ENCODE measurements at regions not wholly inside any gene's neighbourhood (a gene's known extent, or its start where the extent isn't known, plus 50 kb on each side); places are given as distances from the start of the nearest gene placed in this dataset.

DNA sequence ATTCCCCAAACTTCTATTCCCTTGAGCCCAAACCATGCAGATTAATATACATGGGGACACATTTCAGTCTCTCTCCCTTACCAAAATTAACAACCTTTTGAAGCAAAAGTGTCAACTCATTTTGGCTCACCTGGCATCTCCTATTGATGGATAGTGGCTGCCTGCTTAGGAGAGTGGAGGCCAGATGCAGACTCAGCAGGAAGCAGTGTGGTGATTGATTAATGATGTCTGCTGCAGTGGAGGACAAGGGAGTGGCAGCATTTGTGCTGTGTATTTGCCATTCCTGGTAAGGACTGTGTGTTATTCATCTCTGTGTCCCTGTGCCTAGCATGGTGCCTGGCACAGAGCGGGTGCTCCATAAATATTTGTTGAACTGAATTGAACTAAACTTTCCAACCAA is 590.1 kb downstream of the RAB28 start:
- H3K36me3 Mint-ChIP-seq (ENCODE audit: insufficient read depth, unreplicated experiment), result no peaks in the 10 kb centered on the region
- H3K36me3 ChIP-seq (ENCODE audit: control insufficient read depth, insufficient read depth, low read length), result no peaks in the 10 kb centered on the region
- no peaks in the 10 kb centered on the region for H3K9me3 Mint-ChIP-seq (ENCODE audit: unreplicated experiment)
- no peak overlapping the region for H3K4me3 Mint-ChIP-seq (ENCODE audit: unreplicated experiment)
- intact Hi-C loops (cut with micrococcal nuclease; ENCODE audit: unreplicated experiment), result no loop called here
- H3K4me3 ChIP-seq (ENCODE audit: low read depth, low read length), result no peak overlapping the region
- H3K27me3 ChIP-seq (replicated peaks; ENCODE audit: control insufficient read depth, insufficient read depth, low read length), result no peaks in the 10 kb centered on the region
- TF ChIP-seq, protein P1, sequence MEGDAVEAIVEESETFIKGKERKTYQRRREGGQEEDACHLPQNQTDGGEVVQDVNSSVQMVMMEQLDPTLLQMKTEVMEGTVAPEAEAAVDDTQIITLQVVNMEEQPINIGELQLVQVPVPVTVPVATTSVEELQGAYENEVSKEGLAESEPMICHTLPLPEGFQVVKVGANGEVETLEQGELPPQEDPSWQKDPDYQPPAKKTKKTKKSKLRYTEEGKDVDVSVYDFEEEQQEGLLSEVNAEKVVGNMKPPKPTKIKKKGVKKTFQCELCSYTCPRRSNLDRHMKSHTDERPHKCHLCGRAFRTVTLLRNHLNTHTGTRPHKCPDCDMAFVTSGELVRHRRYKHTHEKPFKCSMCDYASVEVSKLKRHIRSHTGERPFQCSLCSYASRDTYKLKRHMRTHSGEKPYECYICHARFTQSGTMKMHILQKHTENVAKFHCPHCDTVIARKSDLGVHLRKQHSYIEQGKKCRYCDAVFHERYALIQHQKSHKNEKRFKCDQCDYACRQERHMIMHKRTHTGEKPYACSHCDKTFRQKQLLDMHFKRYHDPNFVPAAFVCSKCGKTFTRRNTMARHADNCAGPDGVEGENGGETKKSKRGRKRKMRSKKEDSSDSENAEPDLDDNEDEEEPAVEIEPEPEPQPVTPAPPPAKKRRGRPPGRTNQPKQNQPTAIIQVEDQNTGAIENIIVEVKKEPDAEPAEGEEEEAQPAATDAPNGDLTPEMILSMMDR (IDR thresholded peaks at IDR 0.05; ENCODE audit: insufficient read depth in 1 of 2, low read depth in 1 of 2, low read length in 1 of 2, severe bottlenecking in 1 of 2, unreplicated experiment in 1 of 2), result no peak
- POLR2A ChIA-PET, result no interaction called here
- no peaks in the 10 kb centered on the region for H3K27me3 Mint-ChIP-seq (ENCODE audit: insufficient read depth, unreplicated experiment)
- BruUV-seq (replicated peaks), result no TSS peak
- CTCF ChIA-PET, result no interaction called here
- no peak for DNase-seq
- H3K9me3 ChIP-seq, result no peaks in the 10 kb centered on the region
- no peaks in the 10 kb centered on the region for H3K4me1 ChIP-seq
- H3K27ac Mint-ChIP-seq (ENCODE audit: unreplicated experiment), result no peak overlapping the region
- H3K4me1 Mint-ChIP-seq (ENCODE audit: low read depth, unreplicated experiment), result no peaks in the 10 kb centered on the region

DNA sequence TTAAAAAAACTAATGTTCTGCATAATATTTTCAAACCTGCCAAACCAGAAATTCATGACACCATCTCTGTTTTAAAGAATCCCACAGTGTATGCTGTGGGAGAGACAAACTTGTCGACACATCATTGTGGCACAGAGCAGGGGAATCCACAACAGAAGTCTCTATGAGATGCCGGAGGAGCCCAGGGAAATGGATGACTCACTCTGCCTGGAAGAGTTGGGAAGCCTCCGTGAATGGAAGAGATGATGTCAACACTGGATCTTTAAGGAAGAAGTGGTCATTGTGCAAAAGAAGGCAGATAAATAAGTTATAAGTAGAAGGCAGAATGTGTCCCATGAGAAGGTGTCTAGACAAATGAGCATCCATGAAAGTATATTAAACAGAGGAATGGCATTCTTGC is 595.1 kb downstream of the RAB28 start:
- H3K4me1 ChIP-seq, result no peaks in the 10 kb centered on the region
- no peak for DNase-seq
- H3K4me1 Mint-ChIP-seq (ENCODE audit: low read depth, unreplicated experiment), result no peaks in the 10 kb centered on the region
- ChIA-PET POLR2A (no interaction called here), CTCF (no interaction called here)
- TF ChIP-seq, protein P1 (IDR thresholded peaks at IDR 0.05; ENCODE audit: insufficient read depth in 1 of 2, low read depth in 1 of 2, low read length in 1 of 2, severe bottlenecking in 1 of 2, unreplicated experiment in 1 of 2), result no peak
- H3K36me3 ChIP-seq (ENCODE audit: control insufficient read depth, insufficient read depth, low read length), result no peaks in the 10 kb centered on the region
- H3K9me3 Mint-ChIP-seq (ENCODE audit: unreplicated experiment), result no peaks in the 10 kb centered on the region
- no peak overlapping the region for H3K4me3 ChIP-seq (ENCODE audit: low read depth, low read length)
- H3K27me3 ChIP-seq (replicated peaks; ENCODE audit: control insufficient read depth, insufficient read depth, low read length), result no peaks in the 10 kb centered on the region
- H3K4me3 Mint-ChIP-seq (ENCODE audit: unreplicated experiment), result no peak overlapping the region
- H3K27me3 Mint-ChIP-seq (ENCODE audit: insufficient read depth, unreplicated experiment), result no peaks in the 10 kb centered on the region
- intact Hi-C loops (cut with micrococcal nuclease; ENCODE audit: unreplicated experiment), result no loop called here
- no peaks in the 10 kb centered on the region for H3K36me3 Mint-ChIP-seq (ENCODE audit: insufficient read depth, unreplicated experiment)
- BruUV-seq (replicated peaks), result no TSS peak
- H3K9me3 ChIP-seq, result no peaks in the 10 kb centered on the region
- no peak overlapping the region for H3K27ac Mint-ChIP-seq (ENCODE audit: unreplicated experiment)

DNA sequence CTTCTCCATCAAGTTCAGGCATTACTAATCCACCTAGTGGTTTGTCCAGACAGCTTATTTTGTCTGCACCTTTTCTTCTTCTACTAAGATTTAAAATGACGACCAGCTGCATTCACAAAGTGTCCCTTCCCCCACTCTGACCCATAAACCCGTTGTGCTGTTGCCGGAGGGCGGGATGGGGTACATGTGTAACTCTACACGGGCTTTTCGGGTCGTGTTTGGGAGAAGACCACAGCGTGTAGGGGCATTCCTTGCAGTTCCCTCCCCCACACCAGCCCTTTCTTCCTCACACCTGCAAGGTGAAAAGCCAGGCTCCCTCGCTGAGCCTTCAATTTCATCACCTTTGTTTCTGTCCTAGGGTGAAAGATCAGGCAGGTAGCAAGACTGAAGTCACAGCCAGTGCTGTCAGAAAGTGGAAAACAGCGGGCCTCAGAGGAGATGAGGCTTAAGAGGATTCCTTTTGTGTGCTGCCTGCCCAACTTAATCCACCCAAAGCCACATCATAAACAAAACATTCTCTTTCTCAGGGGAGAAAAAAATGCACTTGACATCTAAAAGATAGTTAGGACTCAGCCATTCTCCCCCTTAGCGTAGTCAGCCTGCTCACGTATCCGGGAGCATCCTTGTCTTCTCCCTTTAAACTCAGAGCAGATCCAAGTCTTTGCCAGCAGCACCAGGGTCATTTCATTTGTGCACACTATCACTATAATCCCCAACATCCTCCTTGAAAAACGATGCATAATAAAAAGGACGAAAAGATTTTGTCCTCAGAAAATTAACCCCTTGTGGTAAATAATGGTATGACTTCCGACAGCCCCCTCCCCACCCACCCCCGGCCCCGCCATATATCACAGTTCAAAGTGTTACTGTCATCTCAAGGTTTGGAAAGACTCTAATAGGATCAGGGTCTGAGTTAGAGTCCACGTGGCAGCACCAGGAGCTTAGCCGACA is 599.0 kb downstream of the RAB28 start:
- DNase-seq, result no peak
- no peak overlapping the region for H3K4me3 Mint-ChIP-seq (ENCODE audit: unreplicated experiment)
- POLR2A ChIA-PET, result no interaction called here
- H3K9me3 ChIP-seq, result no peaks in the 10 kb centered on the region
- H3K27me3 ChIP-seq (replicated peaks; ENCODE audit: control insufficient read depth, insufficient read depth, low read length), result no peaks in the 10 kb centered on the region
- CTCF ChIA-PET, result no interaction called here
- H3K36me3 Mint-ChIP-seq (ENCODE audit: insufficient read depth, unreplicated experiment), result no peaks in the 10 kb centered on the region
- H3K36me3 ChIP-seq (ENCODE audit: control insufficient read depth, insufficient read depth, low read length), result no peaks in the 10 kb centered on the region
- H3K27me3 Mint-ChIP-seq (ENCODE audit: insufficient read depth, unreplicated experiment), result no peaks in the 10 kb centered on the region
- no peaks in the 10 kb centered on the region for H3K4me1 ChIP-seq
- BruUV-seq (replicated peaks), result no TSS peak
- TF ChIP-seq, protein P1 (IDR thresholded peaks at IDR 0.05; ENCODE audit: insufficient read depth in 1 of 2, low read depth in 1 of 2, low read length in 1 of 2, severe bottlenecking in 1 of 2, unreplicated experiment in 1 of 2), result no peak
- no peak overlapping the region for H3K27ac Mint-ChIP-seq (ENCODE audit: unreplicated experiment)
- no peaks in the 10 kb centered on the region for H3K9me3 Mint-ChIP-seq (ENCODE audit: unreplicated experiment)
- H3K4me3 ChIP-seq (ENCODE audit: low read depth, low read length), result no peak overlapping the region
- no peaks in the 10 kb centered on the region for H3K4me1 Mint-ChIP-seq (ENCODE audit: low read depth, unreplicated experiment)
- intact Hi-C loops (cut with micrococcal nuclease; ENCODE audit: unreplicated experiment), result no loop called here

Data from Caco-2 (cell line).